ENCODE measurements at regions not wholly inside any gene's neighbourhood (a gene's known extent, or its start where the extent isn't known, plus 50 kb on each side); places are given as distances from the start of the nearest gene placed in this dataset.

DNA sequence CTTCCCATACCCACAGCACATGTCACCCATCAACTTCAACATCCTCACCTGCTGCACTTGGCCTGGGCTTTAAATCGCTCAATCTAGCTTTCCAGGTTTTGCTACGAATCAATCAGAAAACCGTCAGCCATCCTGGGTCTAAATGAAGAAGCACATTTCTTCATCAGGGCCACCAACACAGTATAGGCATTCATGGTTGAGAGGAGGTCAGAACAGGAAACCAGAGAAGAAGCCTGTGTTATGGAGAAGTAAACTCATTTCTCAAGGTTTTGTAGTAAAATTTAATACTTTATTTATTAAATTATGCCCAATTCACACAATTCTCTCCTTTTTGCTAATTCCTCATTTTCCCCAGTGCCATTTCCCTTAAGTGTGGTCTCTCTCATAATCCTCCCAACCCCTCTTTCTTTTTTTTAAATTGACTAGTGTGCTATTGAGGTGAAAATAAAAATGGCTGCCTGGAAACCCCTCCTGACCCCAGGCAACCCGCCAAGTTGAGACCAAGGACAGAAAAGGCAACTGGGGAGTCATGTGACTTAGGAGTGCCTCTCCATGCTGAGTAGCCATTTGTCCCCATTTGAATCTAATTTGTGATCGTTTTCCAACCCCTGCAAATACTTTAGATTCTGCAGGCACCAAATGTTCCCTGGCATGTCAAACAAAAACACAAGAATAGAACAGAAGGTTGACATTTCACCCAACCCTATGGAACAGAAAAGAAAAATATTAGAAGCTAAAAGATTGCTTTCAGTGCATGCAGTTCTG, 181.1 kb upstream of the NAMPT start:
- no peak overlapping the region for H3K4me3 ChIP-seq (ENCODE audit: low read depth, low read length)
- DNase-seq (ENCODE audit: low read depth), result no peak
- no peak for TF ChIP-seq CTCF (IDR thresholded peaks at IDR 0.05; ENCODE audit: insufficient read depth, low read depth, low read length, missing control alignments)

DNA sequence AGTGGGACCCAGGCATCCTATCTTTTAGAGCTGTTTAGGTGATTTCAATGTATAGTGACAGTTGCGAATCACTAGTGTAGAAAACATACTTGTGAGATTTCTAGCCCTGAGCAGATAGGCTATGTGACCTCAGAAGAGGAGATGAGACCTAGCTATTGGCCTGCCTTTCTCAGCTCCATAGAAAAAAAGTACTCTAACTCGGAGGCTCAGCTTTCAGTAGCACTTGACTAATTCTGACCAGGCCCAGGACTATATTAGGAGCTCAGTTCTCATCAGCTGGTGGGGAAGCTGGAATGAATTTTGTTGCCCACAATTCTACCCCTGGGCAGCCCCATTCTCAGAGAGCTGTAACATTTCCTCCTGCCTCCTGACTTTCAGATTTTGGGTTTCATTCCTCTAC, 179.9 kb upstream of the NAMPT start:
- TF ChIP-seq CTCF (IDR thresholded peaks at IDR 0.05; ENCODE audit: insufficient read depth, low read depth, low read length, missing control alignments), result no peak
- H3K4me3 ChIP-seq (ENCODE audit: low read depth, low read length), result no peak overlapping the region
- peak; percentile 44 for DNase-seq (ENCODE audit: low read depth)

- H3K4me3 ChIP-seq (ENCODE audit: low read depth, low read length), result no peak overlapping the region
- no peak for TF ChIP-seq CTCF (IDR thresholded peaks at IDR 0.05; ENCODE audit: insufficient read depth, low read depth, low read length, missing control alignments)
- DNase-seq (ENCODE audit: low read depth), result peak; percentile 41
Measured at GRCh38 chr7:106463851-106464611, 179.2 kb upstream of the NAMPT start.

DNA sequence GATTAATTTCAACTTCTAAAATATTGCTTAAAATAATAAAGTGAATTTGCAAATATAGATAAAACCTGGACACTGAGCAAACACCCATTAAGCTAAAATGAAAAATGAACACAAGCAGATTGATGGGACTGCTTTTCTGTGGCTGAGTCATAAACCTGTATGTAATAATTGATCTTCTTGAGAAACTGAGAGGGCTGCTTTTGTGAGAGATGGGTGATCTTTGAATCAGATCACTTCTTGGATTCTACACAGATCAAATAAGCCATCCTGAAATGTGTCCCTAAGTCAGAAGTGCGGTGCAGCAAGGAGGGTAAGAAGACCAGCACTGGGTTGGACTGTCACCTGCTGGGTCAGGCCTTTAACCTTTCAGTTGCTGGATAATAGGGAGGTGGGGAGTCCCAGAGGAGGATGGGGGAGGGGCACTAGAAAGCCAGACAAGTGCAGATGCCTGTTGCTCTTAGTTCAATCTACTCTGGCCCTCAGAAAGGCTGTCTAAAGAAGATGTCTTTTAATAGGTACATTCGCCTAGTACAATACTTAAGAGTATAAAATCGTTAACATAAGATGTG, 178.2 kb upstream of the NAMPT start:
- no peak for TF ChIP-seq CTCF (IDR thresholded peaks at IDR 0.05; ENCODE audit: insufficient read depth, low read depth, low read length, missing control alignments)
- H3K4me3 ChIP-seq (ENCODE audit: low read depth, low read length), result no peak overlapping the region
- DNase-seq (ENCODE audit: low read depth), result no peak

GRCh38 chr7:106462365-106462859, 177.6 kb upstream of the NAMPT start:
- peak; percentile 66 for DNase-seq (ENCODE audit: low read depth)
- peak; percentile 35 for TF ChIP-seq CTCF (IDR thresholded peaks at IDR 0.05; ENCODE audit: insufficient read depth, low read depth, low read length, missing control alignments)

DNA sequence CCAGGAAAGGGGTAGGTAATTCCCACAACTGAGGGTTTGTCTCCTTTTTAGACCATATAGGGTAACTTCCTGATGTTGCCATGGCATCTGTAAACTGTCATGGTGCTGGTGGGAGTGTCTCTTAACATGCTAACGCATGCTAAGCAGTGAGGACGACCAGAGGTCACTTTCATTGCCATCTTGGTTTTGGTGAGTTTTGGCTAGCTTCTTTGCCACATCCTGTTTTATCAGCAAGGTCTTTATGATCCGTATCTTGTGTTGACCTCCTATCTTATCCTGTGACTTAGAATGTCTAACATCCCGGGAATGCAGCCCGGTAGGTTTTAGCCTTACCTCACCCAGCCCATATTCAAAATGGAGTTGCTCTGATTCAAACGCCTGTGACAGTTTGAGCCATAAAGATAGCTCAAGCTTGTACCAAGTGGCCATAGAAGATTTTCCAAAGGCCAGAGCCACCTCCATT, 176.0 kb upstream of the NAMPT start:
- TF ChIP-seq CTCF (IDR thresholded peaks at IDR 0.05; ENCODE audit: insufficient read depth, low read depth, low read length, missing control alignments), result no peak
- DNase-seq (ENCODE audit: low read depth), result no peak
- no peak overlapping the region for H3K4me3 ChIP-seq (ENCODE audit: low read depth, low read length)

More at GRCh38 chr7:106462365-106462859, 177.6 kb upstream of the NAMPT start:
- H3K4me3 ChIP-seq (ENCODE audit: low read depth, low read length), result no peak overlapping the region

All from GM12865 (cell line).